Nephron (organoid): ENCODE measurements at regions not wholly inside any gene's neighbourhood (a gene's known extent, or its start where the extent isn't known, plus 50 kb on each side); places are given as distances from the start of the nearest gene placed in this dataset.

ENCODE experiments used
- H3K27ac Mint-ChIP-seq, 3 experiments: 2 replicates each; pipeline ENCODE4 v1.8.0; 2020; ENCODE audit warnings: mixed read lengths in 3 of 3, mild to moderate bottlenecking in 2 of 3, moderate library complexity in 1 of 3
- H3K27me3 Mint-ChIP-seq: 2 replicates; pipeline ENCODE4 v1.8.0; 2021; ENCODE audit warnings: low read depth, mild to moderate bottlenecking, moderate library complexity, mixed read lengths
- H3K36me3 Mint-ChIP-seq: 2 replicates; pipeline ENCODE4 v1.8.0; 2020; ENCODE audit warnings: low read depth, mixed read lengths
- H3K4me1 Mint-ChIP-seq: 2 replicates; pipeline ENCODE4 v1.8.0; 2020; ENCODE audit warnings: mixed read lengths
- H3K4me3 Mint-ChIP-seq, 3 experiments: 2 replicates each; pipeline ENCODE4 v1.8.0; 2020; ENCODE audit warnings: mild to moderate bottlenecking in 3 of 3, mixed read lengths in 3 of 3, moderate library complexity in 2 of 3
- H3K9me3 Mint-ChIP-seq: 2 replicates; pipeline ENCODE4 v1.8.0; 2020; ENCODE audit warnings: mixed read lengths
- CTCF ChIP-seq, 3 experiments: fragments of 200-600 bp; sonication (generic); IDR thresholded peaks; one replicate each; pipeline ENCODE4 v1.5.0; 2021; ENCODE audit warnings: antibody characterized with exemption in 3 of 3; ENCODE audit not compliant: unreplicated experiment in 3 of 3

DNA sequence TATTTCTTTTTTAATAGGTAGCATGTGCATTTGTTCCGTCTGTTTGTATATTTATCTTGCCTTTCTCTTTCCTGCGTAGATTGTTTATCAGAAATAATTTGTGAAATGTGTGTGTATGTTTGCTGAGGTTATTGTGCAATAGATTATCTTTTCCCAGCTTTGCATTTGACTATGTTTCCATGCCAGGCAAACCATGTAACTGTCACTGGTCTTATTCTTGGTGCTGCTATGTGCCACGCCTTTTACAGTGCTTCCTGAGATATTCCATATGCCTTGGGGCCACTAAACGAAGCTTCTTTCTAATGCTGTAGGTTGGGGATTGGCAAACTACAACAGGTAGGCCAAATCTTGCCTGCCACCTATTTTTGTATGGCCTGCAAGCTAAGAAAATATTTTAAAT, 598.8 kb downstream of the PLPP3 start:
- no peak for TF ChIP-seq CTCF (IDR thresholded peaks at IDR 0.05; ENCODE audit: unreplicated experiment in 3 of 3)
- Mint-ChIP-seq H3K36me3 (no peaks in the 10 kb centered on the region), H3K4me1 (no peaks in the 10 kb centered on the region), H3K27ac (no peak overlapping the region), H3K27me3 (no peaks in the 10 kb centered on the region), H3K4me3 (no peak overlapping the region), H3K9me3 (peaks cover 6% of the 10 kb centered on the region)

DNA sequence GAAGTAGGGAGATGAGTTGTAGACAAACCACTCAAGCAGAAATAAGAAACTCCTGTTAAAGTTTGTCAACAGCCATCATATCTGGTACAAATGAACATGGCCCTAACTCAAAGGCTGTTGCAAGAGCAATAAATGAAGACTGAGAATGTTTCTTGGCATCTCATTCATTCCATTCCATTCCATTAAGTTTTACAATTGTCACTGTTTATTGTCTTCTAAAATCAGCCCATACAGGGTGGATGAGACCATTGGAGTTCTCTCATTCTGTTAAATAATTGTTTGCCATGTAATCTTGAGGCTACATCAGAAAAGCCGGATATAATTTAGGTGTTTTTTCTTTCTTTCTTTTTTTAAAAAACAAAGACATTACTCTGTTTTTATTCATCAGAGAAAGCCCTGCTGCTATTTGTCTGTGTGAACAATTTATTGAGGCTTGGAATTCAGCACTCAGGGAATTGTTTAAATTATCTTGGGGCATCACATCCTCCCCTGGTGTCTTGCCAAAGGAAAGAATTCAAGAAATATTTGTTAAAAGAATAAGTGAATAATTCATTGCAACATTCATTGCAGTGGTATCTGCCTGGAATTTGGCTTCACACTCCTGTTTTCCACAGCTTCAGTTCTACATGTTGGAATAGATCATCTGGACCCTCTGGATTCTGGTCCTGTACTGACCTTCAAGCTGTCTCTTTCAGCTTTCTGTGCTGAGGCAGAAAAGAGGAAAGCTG, 604.5 kb downstream of the PLPP3 start:
- H3K36me3 Mint-ChIP-seq, result peaks cover 3% of the 10 kb centered on the region
- peak overlapping the region in 1 of 3 experiments; percentile 49 for H3K27ac Mint-ChIP-seq
- no peak overlapping the region for H3K4me3 Mint-ChIP-seq
- H3K9me3 Mint-ChIP-seq, result peaks cover 8% of the 10 kb centered on the region
- TF ChIP-seq CTCF (IDR thresholded peaks at IDR 0.05; ENCODE audit: unreplicated experiment in 3 of 3), result no peak
- no peaks in the 10 kb centered on the region for H3K27me3 Mint-ChIP-seq
- peaks cover 11% of the 10 kb centered on the region for H3K4me1 Mint-ChIP-seq

DNA sequence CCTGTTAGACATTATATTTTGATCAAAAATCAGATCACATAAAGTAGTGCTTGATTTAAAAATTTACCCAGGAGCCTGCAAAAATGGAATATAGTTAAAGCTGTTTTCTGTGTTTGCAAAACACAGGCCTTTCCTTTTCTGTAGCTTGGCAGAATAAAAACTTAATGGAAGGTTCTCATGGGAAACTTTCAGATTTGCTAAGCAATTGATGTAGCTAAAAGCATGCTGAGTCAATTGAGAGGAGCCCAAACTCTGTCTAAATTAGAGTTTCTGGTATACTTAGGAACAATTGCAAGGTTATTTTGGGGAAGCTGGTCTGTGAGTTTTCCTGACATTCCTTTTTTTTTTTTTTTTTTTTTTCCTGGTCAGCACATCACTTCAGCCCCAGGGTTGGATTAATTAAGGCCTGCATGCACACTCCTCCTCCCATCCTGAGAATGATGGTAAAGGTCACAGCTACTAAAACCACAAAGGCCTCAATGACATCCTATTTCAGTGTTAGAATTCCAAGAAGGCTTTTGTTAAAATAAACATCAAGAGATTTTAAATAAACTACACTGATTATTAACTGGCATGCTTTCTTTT, 608.7 kb downstream of the PLPP3 start:
- H3K4me3 Mint-ChIP-seq, result no peak overlapping the region
- peak overlapping the region in 1 of 3 experiments; percentile 38 for H3K27ac Mint-ChIP-seq

DNA sequence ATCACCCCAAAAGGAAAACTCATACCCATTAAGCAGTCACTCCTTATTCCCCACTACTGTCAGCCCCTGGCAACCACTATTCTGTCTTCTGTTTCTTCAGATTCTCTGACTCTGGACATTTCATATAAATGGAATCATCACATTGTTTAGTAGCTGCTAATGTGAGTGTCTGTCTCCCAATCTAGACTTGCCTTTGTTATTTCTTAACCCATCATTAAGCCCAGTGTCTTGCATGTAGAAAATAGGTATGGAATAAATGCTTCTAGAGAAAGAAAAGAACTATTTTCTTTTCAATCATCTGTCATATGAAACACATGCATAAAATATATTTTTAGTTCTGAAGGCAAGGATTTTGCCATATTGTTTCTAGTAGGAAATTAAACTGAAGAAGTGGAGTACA, 610.0 kb downstream of the PLPP3 start:
- peaks cover 3% of the 10 kb centered on the region for H3K36me3 Mint-ChIP-seq
- H3K27me3 Mint-ChIP-seq, result no peaks in the 10 kb centered on the region
- no peak overlapping the region for H3K4me3 Mint-ChIP-seq
- H3K9me3 Mint-ChIP-seq, result peaks cover 2% of the 10 kb centered on the region
- no peak for TF ChIP-seq CTCF (IDR thresholded peaks at IDR 0.05; ENCODE audit: unreplicated experiment in 3 of 3)
- H3K27ac Mint-ChIP-seq, result peak overlapping the region in 2 of 3 experiments; percentile 14 to 15
- peaks cover 9% of the 10 kb centered on the region for H3K4me1 Mint-ChIP-seq

More for the DNA sequence above, 608.7 kb downstream of the PLPP3 start:
- peaks cover 3% of the 10 kb centered on the region for H3K36me3 Mint-ChIP-seq
- no peaks in the 10 kb centered on the region for H3K27me3 Mint-ChIP-seq
- no peak for TF ChIP-seq CTCF (IDR thresholded peaks at IDR 0.05; ENCODE audit: unreplicated experiment in 3 of 3)
- H3K9me3 Mint-ChIP-seq, result peaks cover 2% of the 10 kb centered on the region
- peaks cover 19% of the 10 kb centered on the region for H3K4me1 Mint-ChIP-seq

- TF ChIP-seq CTCF (IDR thresholded peaks at IDR 0.05; ENCODE audit: unreplicated experiment in 3 of 3), result no peak
- H3K27ac Mint-ChIP-seq, result peak overlapping the region in 1 of 3 experiments; percentile 20
- no peak overlapping the region for H3K4me3 Mint-ChIP-seq
- H3K27me3 Mint-ChIP-seq, result no peaks in the 10 kb centered on the region
- H3K4me1 Mint-ChIP-seq, result peaks cover 8% of the 10 kb centered on the region
- H3K9me3 Mint-ChIP-seq, result peaks cover 2% of the 10 kb centered on the region
- peaks cover 3% of the 10 kb centered on the region for H3K36me3 Mint-ChIP-seq
Observed at GRCh38 chr1:55968661-55969060, 610.7 kb downstream of the PLPP3 start.
